RCC 7860 (cell line): ENCODE measurements at regions not wholly inside any gene's neighbourhood (a gene's known extent, or its start where the extent isn't known, plus 50 kb on each side); places are given as distances from the start of the nearest gene placed in this dataset.

Source experiments
- DNase-seq: peaks from one replicate; pipeline ENCODE4 v3.0.0-alpha.2; 2015; ENCODE audit warnings: low spot score
- FAIRE-seq: peaks from 2 replicates; lab custom pipeline; 2012; peaks lifted over from hg19 to GRCh38; lab: Jason Lieb, UNC

DNA sequence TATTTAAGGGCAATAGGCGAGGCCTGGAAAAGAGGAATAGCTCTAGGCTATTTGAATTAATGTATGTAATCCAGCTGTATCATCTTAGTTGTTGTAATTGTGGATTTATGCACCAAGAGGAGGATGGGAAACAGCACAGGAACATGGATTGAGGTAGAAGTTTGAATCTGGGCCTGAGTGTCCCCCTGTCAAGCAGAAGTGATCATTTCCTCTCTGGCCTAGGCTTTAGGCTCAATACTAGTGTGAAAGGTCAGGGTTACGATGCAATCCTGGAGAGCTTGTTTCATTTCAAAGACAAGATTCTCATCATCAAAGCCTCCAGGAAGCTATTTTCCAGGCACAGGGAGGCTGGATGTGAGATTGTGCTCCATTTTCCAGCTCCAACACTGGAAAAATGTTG lies 77.9 kb upstream of the HSD17B12 start:
- DNase-seq (no peak), FAIRE-seq (no peak)

DNA sequence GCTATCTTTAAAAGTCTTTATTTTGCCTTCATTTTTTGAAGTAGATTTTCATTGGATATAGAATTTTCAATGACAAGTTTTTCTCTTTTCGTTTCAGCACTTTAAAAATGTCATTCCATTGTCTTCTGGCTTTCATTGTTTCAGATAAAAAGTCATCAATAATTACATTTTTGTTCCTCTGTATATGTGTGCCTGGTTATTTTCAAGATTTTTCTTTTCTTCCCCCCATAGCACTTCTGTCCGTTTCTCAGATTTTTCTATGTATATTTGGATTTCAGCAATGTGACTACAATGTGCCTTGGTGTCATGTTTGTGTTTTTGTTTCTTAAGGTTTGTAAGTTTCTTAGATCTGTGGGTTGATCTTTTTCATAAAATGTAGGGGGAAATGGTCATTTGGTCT lies 66.3 kb upstream of the HSD17B12 start:
- FAIRE-seq = no peak

DNA sequence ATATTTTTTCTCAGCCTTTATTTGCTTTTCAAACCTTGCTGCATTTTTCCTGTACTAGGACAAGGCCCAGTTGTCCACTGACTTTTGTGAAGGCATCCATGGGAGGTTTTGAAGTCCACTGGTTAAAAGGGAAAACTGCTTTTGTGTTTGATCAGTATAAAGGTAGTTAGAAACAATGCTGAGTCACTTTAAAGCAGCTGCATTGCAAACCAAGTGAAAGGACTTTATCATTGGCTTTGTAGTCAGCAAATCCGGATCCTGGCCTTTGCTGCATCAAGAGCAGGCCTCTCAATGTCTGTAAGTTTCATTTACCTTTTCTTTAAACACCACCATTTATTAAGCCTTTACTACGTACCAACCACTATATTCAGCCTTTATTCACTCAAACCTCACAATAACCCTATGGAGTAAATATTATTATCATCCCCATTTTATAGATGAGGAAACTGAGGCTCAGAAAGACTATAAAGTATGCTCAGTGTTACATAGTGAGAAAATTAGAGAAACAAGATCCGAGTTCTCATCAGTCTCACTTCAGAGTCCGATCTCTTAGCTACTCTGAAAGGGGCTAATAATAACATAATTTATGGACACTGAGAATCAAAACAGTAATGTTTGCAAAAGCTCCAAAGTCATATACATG lies 60.6 kb upstream of the HSD17B12 start:
- FAIRE-seq = no peak
- DNase-seq = no peak

More for the DNA sequence above, 66.3 kb upstream of the HSD17B12 start:
- no peak for DNase-seq

DNA sequence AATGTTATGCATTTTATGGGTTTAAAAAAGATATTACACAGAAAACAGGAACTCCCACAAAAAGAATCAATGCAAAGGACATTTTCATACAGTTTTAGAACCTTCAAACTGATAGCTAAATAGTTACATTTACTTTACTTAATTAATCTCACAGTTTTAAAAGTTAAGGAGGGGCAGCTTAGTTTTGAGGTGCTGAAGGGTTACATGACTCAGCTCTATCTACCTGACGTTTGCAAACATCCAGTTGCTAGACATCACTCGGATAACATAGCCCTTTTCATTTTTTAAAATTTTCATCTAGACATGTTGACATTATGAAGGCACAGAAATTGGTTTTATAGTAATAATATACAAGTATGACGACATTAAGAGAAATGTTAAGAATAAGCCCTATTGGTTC lies 53.7 kb upstream of the HSD17B12 start:
- DNase-seq (no peak), FAIRE-seq (no peak)
